Breast epithelium (tissue), 4 donors: ENCODE measurements at regions not wholly inside any gene's neighbourhood (a gene's known extent, or its start where the extent isn't known, plus 50 kb on each side); places are given as distances from the start of the nearest gene placed in this dataset.

Experiments used
- DNase-seq, 2 donors: peaks; one replicate each; pipeline ENCODE4 v3.0.0-alpha.2; 2019; ENCODE audit warnings: low spot score in 2 of 2
- H3K27ac ChIP-seq, 2 donors: fragments of 200-600 bp; sonication (generic) in 1 of 2; one replicate each; pipeline ENCODE4 v1.5.1; 2016 to 2019; ENCODE audit warnings: mild to moderate bottlenecking in 1 of 2
- H3K27me3 ChIP-seq, 2 donors: fragments of 200-600 bp; sonication (generic) in 1 of 2; one replicate each; pipeline versions ENCODE4 v1.5.1 to v1.6.0; 2017 to 2019; ENCODE audit warnings: control low read depth in 1 of 2, mild to moderate bottlenecking in 1 of 2
- H3K36me3 ChIP-seq: fragments of 200-600 bp; one replicate; pipeline ENCODE4 v1.5.1; 2019
- H3K4me1 ChIP-seq, 2 donors: fragments of 200-600 bp; sonication (generic); one replicate each; pipeline ENCODE4 v1.5.1; 2016 to 2019; ENCODE audit warnings: control low read depth in 1 of 2
- H3K4me3 ChIP-seq, 3 donors: fragments of 200-600 bp; sonication (generic); 1 replicate in 2 of 3; 2 replicates in 1 of 3; pipeline ENCODE4 v1.5.1; 2016 to 2019; ENCODE audit warnings: mild to moderate bottlenecking in 3 of 3, moderate library complexity in 2 of 3
- H3K9me3 ChIP-seq, 2 donors: fragments of 200-600 bp; sonication (generic) in 1 of 2; one replicate each; pipeline ENCODE4 v1.5.1; 2016 to 2019; ENCODE audit warnings: control low read depth in 1 of 2
- CTCF ChIP-seq, 3 donors: fragments of 450-650 bp; IDR thresholded peaks; one replicate each; pipeline ENCODE4 v1.5.1; 2016 to 2017; ENCODE audit warnings: antibody characterized with exemption in 3 of 3, mild to moderate bottlenecking in 3 of 3, moderate library complexity in 3 of 3
- POLR2A ChIP-seq: fragments of 450-650 bp; IDR thresholded peaks from one replicate; pipeline ENCODE4 v1.6.1; 2016; ENCODE audit warnings: antibody characterized with exemption, mild to moderate bottlenecking, moderate library complexity
- POLR2AphosphoS5 ChIP-seq, 3 donors: sonication (generic); formaldehyde crosslinking; IDR thresholded peaks; one replicate each; pipeline ENCODE4 v1.6.1; 2017; ENCODE audit warnings: antibody characterized with exemption in 3 of 3
- intact Hi-C: fragments of 100-400 bp; cut with DNase I; formaldehyde crosslinking; loops from one replicate; pipeline ENCODE4 v1.15.1; 2023; ENCODE audit warnings: low total_unique reads

DNA sequence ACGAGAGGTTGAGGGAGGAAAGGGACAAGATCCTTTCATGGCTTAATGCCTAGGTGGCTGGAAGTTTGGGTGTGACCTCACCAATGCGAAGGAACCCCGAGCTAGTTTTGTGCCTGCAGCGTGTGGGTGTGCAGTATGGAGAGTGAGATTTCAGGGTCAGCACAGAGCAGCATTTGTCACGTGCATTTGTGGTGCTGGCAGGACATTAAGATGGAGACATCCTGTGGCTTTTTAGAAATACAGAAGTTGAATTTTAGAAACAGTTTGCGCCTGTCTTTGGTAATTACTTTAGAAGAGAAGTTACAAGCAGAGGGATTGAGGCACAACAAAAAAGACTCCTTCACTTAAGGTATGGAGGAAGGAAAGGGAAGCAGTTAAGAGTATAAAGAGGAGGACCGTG lies 258.2 kb upstream of the THUMPD2 start:
- no peaks in the 10 kb centered on the region for H3K36me3 ChIP-seq
- DNase-seq = no peak
- TF ChIP-seq POLR2AphosphoS5 (IDR thresholded peaks at IDR 0.05) (no peak), CTCF (IDR thresholded peaks at IDR 0.05) (no peak), POLR2A (no peak)
- peaks cover 0 to 6% of the 10 kb centered on the region in 2 donors for H3K9me3 ChIP-seq
- H3K4me1 ChIP-seq = no peaks in the 10 kb centered on the region
- intact Hi-C loops = no loop called here
- no peak overlapping the region for H3K27ac ChIP-seq
- no peaks in the 10 kb centered on the region for H3K27me3 ChIP-seq
- H3K4me3 ChIP-seq = no peak overlapping the region

DNA sequence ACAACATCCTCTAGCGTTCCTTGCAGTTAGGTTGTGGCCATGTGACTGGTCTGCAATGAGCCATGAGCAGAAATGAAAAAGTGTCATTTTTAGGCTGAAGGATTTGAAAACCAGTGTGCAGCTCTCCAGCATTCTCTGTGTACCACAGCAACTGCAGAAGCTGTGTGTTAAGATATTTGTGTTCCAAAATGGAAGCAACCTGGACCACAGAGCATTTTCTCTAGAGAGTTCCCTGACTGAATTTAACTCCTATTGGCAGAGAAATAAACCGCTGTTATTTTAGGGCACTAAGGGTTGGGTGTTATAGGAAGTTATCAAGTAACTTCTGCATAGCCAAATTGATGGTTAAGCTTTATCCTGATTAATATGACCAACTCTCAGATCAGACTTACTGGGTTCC lies 257.2 kb upstream of the THUMPD2 start:
- H3K9me3 ChIP-seq = peaks cover 0 to 6% of the 10 kb centered on the region in 2 donors
- intact Hi-C loops = no loop called here

GRCh38 chr2:40034801-40035200 lies 255.7 kb upstream of the THUMPD2 start:
- DNase-seq = no peak
- no peak overlapping the region for H3K27ac ChIP-seq
- H3K4me3 ChIP-seq = no peak overlapping the region
- intact Hi-C loops = no loop called here
- no peaks in the 10 kb centered on the region for H3K36me3 ChIP-seq
- H3K4me1 ChIP-seq = no peaks in the 10 kb centered on the region
- H3K27me3 ChIP-seq = no peaks in the 10 kb centered on the region
- no peak for TF ChIP-seq CTCF (IDR thresholded peaks at IDR 0.05)
- no peak for TF ChIP-seq POLR2A
- TF ChIP-seq POLR2AphosphoS5 (IDR thresholded peaks at IDR 0.05) = no peak
- H3K9me3 ChIP-seq = peaks cover 0 to 6% of the 10 kb centered on the region in 2 donors

More for the DNA sequence above, 257.2 kb upstream of the THUMPD2 start:
- Histone ChIP-seq H3K4me3 (no peak overlapping the region), H3K27me3 (no peaks in the 10 kb centered on the region), H3K27ac (no peak overlapping the region), H3K4me1 (no peaks in the 10 kb centered on the region), H3K36me3 (no peaks in the 10 kb centered on the region)
- no peak for DNase-seq
- TF ChIP-seq POLR2A (no peak), POLR2AphosphoS5 (IDR thresholded peaks at IDR 0.05) (no peak)

DNA sequence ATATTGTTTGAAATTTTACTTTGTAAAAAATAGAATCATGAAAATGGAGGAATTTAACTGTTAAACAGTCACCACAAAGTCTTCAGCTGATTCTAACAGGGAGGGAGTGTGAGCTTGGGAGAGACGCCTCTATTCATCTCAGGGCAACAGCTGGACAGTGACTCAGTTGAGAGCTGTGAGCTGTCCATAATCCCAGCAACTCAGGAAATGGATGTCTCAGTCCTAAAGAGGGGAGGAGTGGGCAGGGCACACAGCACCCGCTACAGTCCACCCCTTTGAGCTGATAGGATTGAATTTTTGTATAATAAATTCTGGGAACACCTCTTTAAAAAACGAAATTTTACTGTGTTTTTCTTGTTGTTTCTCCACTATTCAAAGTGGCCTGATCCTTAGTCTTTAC lies 255.1 kb upstream of the THUMPD2 start:
- H3K27ac ChIP-seq = no peak overlapping the region
- no peaks in the 10 kb centered on the region for H3K36me3 ChIP-seq
- DNase-seq = no peak
- H3K27me3 ChIP-seq = no peaks in the 10 kb centered on the region
- H3K4me3 ChIP-seq = no peak overlapping the region
- no peaks in the 10 kb centered on the region for H3K4me1 ChIP-seq
- H3K9me3 ChIP-seq = peaks cover 0 to 6% of the 10 kb centered on the region in 2 donors
- TF ChIP-seq POLR2AphosphoS5 (IDR thresholded peaks at IDR 0.05) = no peak
- TF ChIP-seq POLR2A = no peak
- TF ChIP-seq CTCF (IDR thresholded peaks at IDR 0.05) = no peak
- intact Hi-C loops = no loop called here

GRCh38 chr2:40033781-40034180 lies 254.7 kb upstream of the THUMPD2 start:
- no peak for DNase-seq
- intact Hi-C loops = no loop called here
- no peaks in the 10 kb centered on the region for H3K36me3 ChIP-seq
- no peaks in the 10 kb centered on the region for H3K27me3 ChIP-seq
- no peaks in the 10 kb centered on the region for H3K4me1 ChIP-seq
- peaks cover 0 to 6% of the 10 kb centered on the region in 2 donors for H3K9me3 ChIP-seq
- TF ChIP-seq POLR2AphosphoS5 (IDR thresholded peaks at IDR 0.05) (no peak), POLR2A (no peak), CTCF (IDR thresholded peaks at IDR 0.05) (no peak)
- H3K27ac ChIP-seq = no peak overlapping the region
- no peak overlapping the region for H3K4me3 ChIP-seq
